ENCODE measurements at regions not wholly inside any gene's neighbourhood (a gene's known extent, or its start where the extent isn't known, plus 50 kb on each side); places are given as distances from the start of the nearest gene placed in this dataset.

DNA sequence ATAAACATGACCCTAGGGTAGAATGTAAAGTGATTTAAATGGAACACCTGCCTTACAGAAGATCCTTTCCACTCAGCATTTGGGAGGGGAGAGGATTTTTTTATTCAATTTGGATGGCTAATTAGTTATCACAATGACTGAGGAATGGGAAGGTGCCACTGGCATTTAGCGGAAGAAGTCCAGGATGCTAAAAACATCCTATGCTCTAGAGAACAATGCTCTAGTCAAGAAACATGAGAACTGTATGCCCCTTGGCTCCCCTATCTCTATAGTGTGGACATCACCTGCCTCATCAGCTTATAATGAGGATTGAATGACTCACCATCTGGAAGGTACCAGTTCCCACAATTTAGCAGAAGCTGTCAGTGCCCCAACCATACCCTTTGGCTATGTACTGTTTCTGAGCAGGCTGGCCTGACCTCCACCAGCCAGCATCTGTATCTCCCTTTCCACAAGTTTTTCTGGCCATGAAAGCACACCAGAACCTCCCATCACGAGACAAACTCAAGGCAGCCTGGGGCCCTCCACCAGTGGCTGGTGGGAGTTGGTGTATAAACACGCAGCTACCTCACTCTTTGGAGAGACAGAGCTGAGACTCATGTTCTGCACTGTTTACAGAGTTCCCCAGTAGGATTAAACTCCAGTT is 109.7 kb upstream of the VASH1 start:
- Mint-ChIP-seq H3K27ac (no peak overlapping the region), H3K9me3 (no peaks in the 10 kb centered on the region), H3K36me3 (no peaks in the 10 kb centered on the region), H3K27me3 (ENCODE audit: low read depth in 3 of 3) (peaks cover 2 to 12% (median 3%) of the 10 kb centered on the region in 3 donors), H3K4me3 (no peak overlapping the region), H3K4me1 (no peaks in the 10 kb centered on the region)
- no peak for DNase-seq
- no peak overlapping the region for H3K27ac ChIP-seq (ENCODE audit: low read depth in 1 of 2, low read length in 2 of 2)
- H3K9ac ChIP-seq (ENCODE audit: insufficient read depth, low read length, poor library complexity, severe bottlenecking): no peak overlapping the region
- TF ChIP-seq, protein P1, sequence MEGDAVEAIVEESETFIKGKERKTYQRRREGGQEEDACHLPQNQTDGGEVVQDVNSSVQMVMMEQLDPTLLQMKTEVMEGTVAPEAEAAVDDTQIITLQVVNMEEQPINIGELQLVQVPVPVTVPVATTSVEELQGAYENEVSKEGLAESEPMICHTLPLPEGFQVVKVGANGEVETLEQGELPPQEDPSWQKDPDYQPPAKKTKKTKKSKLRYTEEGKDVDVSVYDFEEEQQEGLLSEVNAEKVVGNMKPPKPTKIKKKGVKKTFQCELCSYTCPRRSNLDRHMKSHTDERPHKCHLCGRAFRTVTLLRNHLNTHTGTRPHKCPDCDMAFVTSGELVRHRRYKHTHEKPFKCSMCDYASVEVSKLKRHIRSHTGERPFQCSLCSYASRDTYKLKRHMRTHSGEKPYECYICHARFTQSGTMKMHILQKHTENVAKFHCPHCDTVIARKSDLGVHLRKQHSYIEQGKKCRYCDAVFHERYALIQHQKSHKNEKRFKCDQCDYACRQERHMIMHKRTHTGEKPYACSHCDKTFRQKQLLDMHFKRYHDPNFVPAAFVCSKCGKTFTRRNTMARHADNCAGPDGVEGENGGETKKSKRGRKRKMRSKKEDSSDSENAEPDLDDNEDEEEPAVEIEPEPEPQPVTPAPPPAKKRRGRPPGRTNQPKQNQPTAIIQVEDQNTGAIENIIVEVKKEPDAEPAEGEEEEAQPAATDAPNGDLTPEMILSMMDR (IDR thresholded peaks at IDR 0.05): no peak
- H3K4me1 ChIP-seq (ENCODE audit: control insufficient read depth in 1 of 2, insufficient read depth in 2 of 2, low read length in 2 of 2): no peaks in the 10 kb centered on the region
- no peaks in the 10 kb centered on the region for H3K36me3 ChIP-seq (replicated peaks in 1 of 2; ENCODE audit: control insufficient read depth in 1 of 2, insufficient read depth in 2 of 2, low read length in 2 of 2)
- H3K9me3 ChIP-seq (replicated peaks in 1 of 2; ENCODE audit: control insufficient read depth in 1 of 2, insufficient read depth in 1 of 2, low read length in 2 of 2): no peaks in the 10 kb centered on the region
- intact Hi-C loops (cut with micrococcal nuclease): no loop called here
- H3K27me3 ChIP-seq (ENCODE audit: control insufficient read depth in 2 of 2, insufficient read depth in 2 of 2, low read length in 2 of 2): no peaks in the 10 kb centered on the region
- no peaks in the 10 kb centered on the region for H3K79me2 ChIP-seq (ENCODE audit: insufficient read depth, low read length)
- H2AFZ ChIP-seq (ENCODE audit: insufficient read depth, low read depth, low read length, poor library complexity, severe bottlenecking): no peak overlapping the region
- 100% methylated on average over 1 of the region's 3 CpGs for WGBS (ENCODE audit: insufficient coverage)
- H4K20me1 ChIP-seq (ENCODE audit: insufficient read depth, low read length): no peaks in the 10 kb centered on the region
- no peak overlapping the region for H3K4me2 ChIP-seq (replicated peaks; ENCODE audit: extremely low read depth, low read length, poor library complexity, severe bottlenecking)
- H3K4me3 ChIP-seq (replicated peaks in 1 of 3; ENCODE audit: low read depth in 2 of 3, low read length in 3 of 3): no peak overlapping the region

DNA sequence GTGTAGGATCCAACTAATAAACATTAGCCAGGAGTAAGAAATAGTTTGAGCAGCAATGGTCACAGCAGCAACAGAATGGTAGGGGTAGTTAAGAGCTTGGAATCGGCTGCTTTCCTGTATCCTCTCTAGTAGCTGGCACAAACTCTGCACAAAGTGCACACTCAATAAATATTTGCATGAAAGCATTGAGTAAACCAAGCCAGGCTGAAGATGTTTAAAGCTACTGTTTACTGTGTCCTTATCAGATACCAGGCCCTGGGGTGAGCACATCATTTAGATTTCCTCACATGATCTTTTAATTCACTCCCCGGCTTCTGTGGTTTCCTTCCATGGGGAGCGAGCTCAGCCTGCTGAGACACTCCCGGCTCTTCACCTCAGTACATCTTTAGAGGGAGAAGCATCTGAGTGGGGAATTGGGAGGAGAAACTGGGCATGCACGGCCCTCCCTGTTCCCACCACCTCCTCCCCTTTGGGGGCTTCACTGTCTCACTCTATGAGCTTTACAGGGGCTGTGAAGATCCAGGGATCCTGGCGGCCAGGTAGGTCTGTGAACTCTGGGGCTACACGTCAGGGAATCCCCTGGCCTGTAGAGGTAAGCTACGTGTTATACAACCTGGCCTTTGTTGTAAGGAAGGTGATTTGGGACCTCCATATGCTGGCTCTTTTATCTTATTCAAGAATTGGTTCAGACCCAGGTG is 107.2 kb upstream of the VASH1 start:
- H3K9me3 ChIP-seq (replicated peaks in 1 of 2; ENCODE audit: control insufficient read depth in 1 of 2, insufficient read depth in 1 of 2, low read length in 2 of 2): peaks cover 7 to 10% of the 10 kb centered on the region in 2 donors
- H3K27me3 Mint-ChIP-seq (ENCODE audit: low read depth in 3 of 3): peaks cover 5 to 9% (median 5%) of the 10 kb centered on the region in 3 donors
- TF ChIP-seq, protein P1 (IDR thresholded peaks at IDR 0.05): no peak
- H3K27ac ChIP-seq (ENCODE audit: low read depth in 1 of 2, low read length in 2 of 2): no peak overlapping the region
- H3K79me2 ChIP-seq (ENCODE audit: insufficient read depth, low read length): no peaks in the 10 kb centered on the region
- H2AFZ ChIP-seq (ENCODE audit: insufficient read depth, low read depth, low read length, poor library complexity, severe bottlenecking): no peak overlapping the region
- intact Hi-C loops (cut with micrococcal nuclease): no loop called here
- H4K20me1 ChIP-seq (ENCODE audit: insufficient read depth, low read length): no peaks in the 10 kb centered on the region
- H3K4me1 Mint-ChIP-seq: no peaks in the 10 kb centered on the region
- H3K36me3 ChIP-seq (replicated peaks in 1 of 2; ENCODE audit: control insufficient read depth in 1 of 2, insufficient read depth in 2 of 2, low read length in 2 of 2): no peaks in the 10 kb centered on the region
- DNase-seq: no peak
- H3K36me3 Mint-ChIP-seq: no peaks in the 10 kb centered on the region
- H3K9ac ChIP-seq (ENCODE audit: insufficient read depth, low read length, poor library complexity, severe bottlenecking): no peak overlapping the region
- no peaks in the 10 kb centered on the region for H3K27me3 ChIP-seq (ENCODE audit: control insufficient read depth in 2 of 2, insufficient read depth in 2 of 2, low read length in 2 of 2)
- peaks cover 8 to 14% (median 10%) of the 10 kb centered on the region in 7 donors for H3K9me3 Mint-ChIP-seq
- H3K4me2 ChIP-seq (replicated peaks; ENCODE audit: extremely low read depth, low read length, poor library complexity, severe bottlenecking): no peak overlapping the region
- no peaks in the 10 kb centered on the region for H3K4me1 ChIP-seq (ENCODE audit: control insufficient read depth in 1 of 2, insufficient read depth in 2 of 2, low read length in 2 of 2)
- no peak overlapping the region for H3K27ac Mint-ChIP-seq
- H3K4me3 Mint-ChIP-seq: no peak overlapping the region
- no peak overlapping the region for H3K4me3 ChIP-seq (replicated peaks in 1 of 3; ENCODE audit: low read depth in 2 of 3, low read length in 3 of 3)
- WGBS (ENCODE audit: insufficient coverage): no CpG with 5 or more reads among the region's 8 CpGs
